AG08396 (cell line): ENCODE measurements at regions not wholly inside any gene's neighbourhood (a gene's known extent, or its start where the extent isn't known, plus 50 kb on each side); places are given as distances from the start of the nearest gene placed in this dataset.

Experiments used
- DNase-seq: peaks from one replicate; pipeline ENCODE4 v3.0.0; 2012; ENCODE audit warnings: low spot score, mixed read lengths

GRCh38 chr18:46346896-46347630 lies 242.9 kb downstream of the HAUS1 start:
- no peak for DNase-seq

DNA sequence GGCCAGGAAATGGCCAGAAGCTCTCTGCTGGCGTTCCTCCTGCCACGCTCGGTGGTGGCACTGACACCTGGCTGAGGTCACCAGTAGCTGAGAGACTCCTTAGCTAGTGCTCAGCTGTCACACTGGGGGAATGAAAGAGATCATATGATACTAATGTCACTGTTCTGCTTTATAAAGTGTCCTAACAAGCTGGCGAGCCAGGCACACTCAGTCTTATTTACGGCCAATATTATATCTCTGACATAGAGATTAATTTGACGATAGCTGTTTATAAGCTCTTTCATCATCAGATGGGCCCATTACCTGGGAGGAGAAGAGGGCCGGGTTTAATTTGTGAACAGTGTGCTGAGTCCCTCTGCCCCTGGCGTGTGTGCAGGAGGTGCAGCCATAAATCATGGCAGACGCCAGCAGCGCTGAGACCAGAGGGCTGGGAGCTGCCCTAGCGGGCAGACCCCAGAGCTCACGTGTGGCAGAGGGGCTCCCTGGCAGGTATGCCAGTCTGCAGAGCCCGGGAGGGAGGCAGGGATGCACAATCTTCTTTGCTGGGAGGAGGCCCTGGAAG lies 246.5 kb downstream of the HAUS1 start:
- DNase-seq, result no peak

GRCh38 chr18:46352520-46353250 lies 248.5 kb downstream of the HAUS1 start:
- no peak for DNase-seq

- DNase-seq, result no peak
These were observed 249.3 kb downstream of the HAUS1 start for GRCh38 chr18:46353460-46353859.

- no peak for DNase-seq
These were observed 252.3 kb downstream of the HAUS1 start for GRCh38 chr18:46356278-46357033.

GRCh38 chr18:46360102-46360699 lies 256.0 kb downstream of the HAUS1 start:
- DNase-seq, result no peak

DNA sequence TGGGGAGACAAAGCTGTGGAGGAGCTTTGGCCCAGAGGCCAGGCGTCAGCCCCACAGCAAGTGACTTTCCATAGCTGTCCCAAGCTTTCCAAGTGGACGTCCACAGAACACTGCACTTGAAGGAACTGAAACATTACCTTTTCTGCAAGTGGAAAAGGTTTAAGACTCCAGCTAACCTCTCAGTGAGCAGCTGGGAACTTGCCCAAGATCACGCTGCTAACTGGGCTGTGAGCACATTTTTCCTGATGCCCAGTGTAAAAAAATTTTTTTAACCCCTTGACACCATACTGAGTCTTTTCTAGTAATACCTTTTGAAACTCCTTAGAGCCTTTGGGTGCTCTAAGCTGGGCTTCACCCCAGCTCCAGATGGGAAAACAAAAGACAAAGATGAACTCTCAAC lies 256.7 kb downstream of the HAUS1 start:
- no peak for DNase-seq

DNA sequence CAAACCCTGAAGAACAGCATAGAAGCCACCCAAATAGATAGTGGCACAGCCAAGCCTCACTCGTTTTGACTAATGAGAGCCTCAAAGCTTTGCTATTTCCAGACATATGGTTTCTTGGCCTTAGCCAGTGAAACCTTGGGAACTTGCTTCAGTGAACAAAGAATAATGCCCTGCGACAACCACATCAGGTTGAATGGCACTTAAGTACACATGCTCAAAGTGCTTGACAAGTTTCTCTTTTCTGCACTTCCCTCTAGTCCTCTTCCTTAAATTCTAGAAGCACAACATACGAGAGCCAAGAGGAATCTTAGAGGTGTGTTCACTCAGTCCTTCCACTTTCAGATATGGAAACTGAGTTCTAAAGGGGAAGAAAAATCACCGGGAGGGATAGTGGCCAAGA lies 258.3 kb downstream of the HAUS1 start:
- DNase-seq, result no peak

DNA sequence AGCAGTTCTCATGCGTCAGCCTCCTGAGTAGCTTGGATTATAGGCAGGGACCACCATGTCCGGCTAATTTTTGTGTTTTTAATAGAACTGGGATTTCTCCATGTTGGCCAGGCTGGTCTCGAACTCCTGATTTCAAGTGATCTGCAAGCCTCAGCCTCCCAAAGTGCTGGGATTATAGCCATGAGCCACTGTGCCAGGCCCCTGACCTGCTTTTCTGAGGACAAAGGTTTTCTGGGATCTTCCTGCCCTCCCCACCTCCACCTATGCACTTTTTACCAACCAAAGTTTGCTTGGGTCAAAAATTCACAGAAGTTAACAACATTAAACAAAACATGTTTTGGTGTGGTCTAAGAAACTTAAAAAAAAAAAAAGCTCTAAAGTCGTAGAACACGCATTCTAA lies 259.9 kb downstream of the HAUS1 start:
- DNase-seq, result no peak

DNA sequence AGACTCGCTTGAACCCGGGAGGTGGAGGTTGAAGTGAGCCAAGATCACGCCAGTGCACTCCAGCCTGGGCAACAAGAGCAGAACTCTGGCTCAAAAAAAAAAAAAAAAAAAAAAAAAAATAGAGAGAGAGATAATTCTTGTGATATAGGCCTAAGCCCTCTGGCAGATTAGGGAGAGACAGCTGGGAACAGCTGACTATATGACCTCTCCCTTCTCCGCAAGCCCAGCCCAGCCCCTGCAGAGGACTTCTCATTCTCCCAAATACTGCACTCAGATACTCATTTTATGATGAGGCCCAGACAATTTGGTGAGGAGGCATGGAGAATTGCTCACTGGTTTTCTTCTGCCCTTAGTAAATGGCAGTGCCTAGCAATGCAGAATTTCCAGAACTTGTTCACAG lies 262.0 kb downstream of the HAUS1 start:
- no peak for DNase-seq

GRCh38 chr18:46366751-46367376 lies 262.7 kb downstream of the HAUS1 start:
- DNase-seq, result no peak

DNA sequence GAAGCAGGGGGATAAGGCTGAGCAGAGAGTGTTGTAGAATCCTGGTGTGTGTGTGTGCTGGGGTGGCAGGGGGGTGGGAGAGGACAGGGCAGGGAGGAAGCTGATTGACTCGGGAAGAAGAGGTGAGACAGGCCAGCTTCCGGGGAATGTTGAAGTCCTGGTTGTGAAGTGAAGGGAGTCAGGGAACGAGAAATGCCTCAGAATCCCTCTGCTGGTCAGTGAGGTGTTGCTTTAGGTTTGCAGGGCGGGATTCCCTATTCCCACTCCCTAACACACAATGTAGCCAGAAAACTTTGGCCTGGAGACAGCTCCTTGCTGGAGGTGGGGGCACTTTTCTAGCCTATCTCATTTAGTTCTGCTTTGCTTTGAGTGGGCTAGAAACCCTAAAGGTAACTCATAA lies 265.1 kb downstream of the HAUS1 start:
- DNase-seq, result no peak

DNA sequence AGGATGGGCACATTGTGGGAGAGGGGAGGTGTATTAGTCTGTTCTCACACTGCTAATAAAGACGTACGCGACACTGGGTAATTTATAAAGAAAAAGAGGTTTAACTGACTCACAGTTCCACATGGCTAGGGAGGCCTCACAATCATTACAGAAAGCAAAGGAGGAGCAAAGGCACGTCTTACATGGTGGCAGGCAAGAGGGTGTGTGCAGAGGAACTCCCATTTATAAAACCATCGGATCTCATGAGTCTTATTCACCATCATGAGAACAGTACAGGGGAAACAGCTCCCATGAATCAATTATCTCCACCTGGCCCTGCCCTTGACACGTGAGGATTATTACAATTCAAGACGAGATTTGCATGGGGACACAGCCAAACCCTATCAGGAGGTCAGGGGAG lies 266.7 kb downstream of the HAUS1 start:
- DNase-seq, result no peak

DNA sequence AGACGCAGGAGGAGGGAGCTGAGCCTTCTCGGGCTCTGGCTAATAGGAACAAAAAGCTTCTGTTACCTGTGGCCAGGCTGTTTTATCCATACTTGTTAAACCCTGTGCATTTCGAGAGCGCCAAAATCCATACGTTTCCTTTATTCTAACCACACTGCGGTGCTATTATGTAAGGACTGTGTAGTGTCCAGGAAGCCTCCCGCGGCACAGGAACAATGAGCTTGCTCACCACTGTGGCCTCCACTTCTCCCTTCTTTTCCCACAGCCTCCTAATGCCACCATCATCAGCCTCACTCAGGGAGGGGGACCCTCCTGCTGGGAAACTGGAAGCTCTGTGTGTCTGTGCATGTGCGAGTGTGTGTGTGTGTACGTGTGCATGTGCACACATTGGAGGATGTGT lies 268.5 kb downstream of the HAUS1 start:
- DNase-seq, result no peak

- no peak for DNase-seq
These were observed 268.9 kb downstream of the HAUS1 start for GRCh38 chr18:46373131-46373530.

DNA sequence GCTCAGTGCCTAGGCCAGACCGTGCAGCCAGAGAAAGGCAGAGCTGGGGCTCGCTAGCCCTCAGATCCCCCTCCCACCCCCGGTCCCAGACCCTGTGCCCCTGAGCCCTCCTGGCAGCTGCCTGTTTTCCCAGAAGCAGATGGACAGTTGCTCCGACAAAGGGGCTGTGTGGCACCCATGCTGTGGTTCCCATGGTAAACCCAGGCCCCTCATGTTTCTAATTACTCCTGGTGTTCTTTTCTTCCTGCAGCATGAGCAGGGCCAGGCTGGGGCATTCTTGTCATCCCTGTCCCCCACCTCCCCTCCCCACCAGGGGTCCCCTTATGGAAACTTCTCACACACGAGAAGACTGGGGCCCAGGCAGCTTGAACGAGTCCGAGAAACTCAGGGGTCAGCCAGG lies 269.6 kb downstream of the HAUS1 start:
- DNase-seq, result no peak

DNA sequence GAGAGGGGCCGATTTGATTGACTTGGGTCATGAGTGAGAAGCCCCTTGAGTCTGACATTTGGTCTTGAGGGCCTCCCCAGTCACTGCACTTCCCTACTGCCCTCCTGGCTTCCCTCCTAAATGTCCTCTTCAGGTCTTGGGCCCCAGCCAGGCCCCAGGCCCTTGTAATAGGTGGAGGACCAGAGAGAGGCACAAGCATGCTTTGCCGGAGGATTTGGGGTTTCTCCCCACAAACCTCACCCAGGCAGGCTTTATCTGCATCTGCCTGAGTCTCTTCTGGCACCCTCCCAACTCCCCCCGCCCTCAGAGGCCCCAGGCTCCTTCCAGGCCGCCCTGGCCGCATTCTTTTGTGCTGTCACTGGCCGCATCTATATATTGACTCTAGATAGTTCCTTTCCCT lies 270.7 kb downstream of the HAUS1 start:
- DNase-seq, result no peak

GRCh38 chr18:46377557-46377956 lies 273.4 kb downstream of the HAUS1 start:
- no peak for DNase-seq

GRCh38 chr18:46378126-46378863 lies 274.1 kb downstream of the HAUS1 start:
- DNase-seq, result no peak

DNA sequence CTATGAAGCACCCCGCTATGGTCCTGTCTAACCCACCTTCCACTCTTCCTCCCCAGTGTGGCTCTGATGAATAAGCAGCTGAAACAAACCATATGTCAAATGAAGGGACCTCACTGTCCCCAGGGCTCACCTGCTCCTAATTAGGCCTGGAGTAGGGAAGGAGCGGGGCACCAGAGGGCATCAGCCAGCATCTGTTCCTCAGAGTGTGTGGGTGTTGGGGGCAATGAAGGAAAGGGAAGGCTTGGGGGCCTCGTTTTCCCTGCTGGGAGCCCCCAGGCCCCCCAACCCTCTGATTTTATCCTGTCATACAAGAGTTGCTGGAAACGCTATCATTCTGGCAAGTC lies 274.7 kb downstream of the HAUS1 start:
- DNase-seq, result no peak

DNA sequence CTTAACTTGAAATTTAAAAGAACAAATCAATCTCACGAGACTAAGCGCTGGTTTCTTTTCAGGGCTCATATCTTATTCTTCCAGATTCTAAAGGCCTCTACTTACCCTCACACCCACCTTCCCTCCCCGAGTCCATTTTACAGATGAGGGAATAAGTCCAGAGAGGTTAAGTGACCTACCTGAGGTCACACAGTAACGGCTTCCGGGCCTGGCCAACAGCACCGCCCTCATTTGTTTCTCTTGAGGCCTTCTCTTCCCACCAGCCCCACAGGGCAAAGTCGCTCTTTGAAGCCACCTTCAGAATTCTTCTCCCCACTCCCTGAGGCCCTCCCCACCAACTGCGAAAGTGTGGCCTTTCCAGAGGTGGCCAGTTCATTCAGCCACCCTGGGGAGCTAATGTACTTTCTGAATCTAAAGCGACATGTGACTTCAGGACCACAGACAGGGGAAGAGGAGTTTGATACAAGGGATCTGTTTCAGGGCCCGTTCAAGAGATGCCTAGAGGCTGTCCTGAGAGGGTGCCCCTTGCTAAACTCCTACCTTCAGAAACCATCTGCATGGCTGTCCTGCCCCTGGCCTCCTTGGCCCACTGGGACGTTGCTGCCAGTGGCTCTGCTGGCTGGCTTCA lies 275.3 kb downstream of the HAUS1 start:
- no peak for DNase-seq
